Left cardiac atrium (tissue), 4 donors: ENCODE measurements at regions not wholly inside any gene's neighbourhood (a gene's known extent, or its start where the extent isn't known, plus 50 kb on each side); places are given as distances from the start of the nearest gene placed in this dataset.

Experiments used
- ATAC-seq, 2 donors: fragments of 200-7000 bp; cut with Tn5 transposase; one replicate each; pipeline ENCODE4 v1.9.1; 2020; ENCODE audit warnings: mild to moderate bottlenecking in 2 of 2, moderate library complexity in 2 of 2
- DNase-seq: peaks from one replicate; pipeline ENCODE4 v3.0.0-alpha.2; 2020
- intact Hi-C, 2 donors: fragments of 100-400 bp; cut with DNase I; formaldehyde crosslinking; loops; one replicate each; pipeline versions ENCODE4 v1.14.1 to v1.15.1; 2022 to 2023
- donor health status: DM: no; HTN: yes; CAD: no.
- donor health status: DM: no; HTN: yes; CAD: no; lungs with severe emphysema.
- donor health status: DM: yes; HTN: yes; CAD: no.
- donor health status: Dilated cardiomyopathy.

DNA sequence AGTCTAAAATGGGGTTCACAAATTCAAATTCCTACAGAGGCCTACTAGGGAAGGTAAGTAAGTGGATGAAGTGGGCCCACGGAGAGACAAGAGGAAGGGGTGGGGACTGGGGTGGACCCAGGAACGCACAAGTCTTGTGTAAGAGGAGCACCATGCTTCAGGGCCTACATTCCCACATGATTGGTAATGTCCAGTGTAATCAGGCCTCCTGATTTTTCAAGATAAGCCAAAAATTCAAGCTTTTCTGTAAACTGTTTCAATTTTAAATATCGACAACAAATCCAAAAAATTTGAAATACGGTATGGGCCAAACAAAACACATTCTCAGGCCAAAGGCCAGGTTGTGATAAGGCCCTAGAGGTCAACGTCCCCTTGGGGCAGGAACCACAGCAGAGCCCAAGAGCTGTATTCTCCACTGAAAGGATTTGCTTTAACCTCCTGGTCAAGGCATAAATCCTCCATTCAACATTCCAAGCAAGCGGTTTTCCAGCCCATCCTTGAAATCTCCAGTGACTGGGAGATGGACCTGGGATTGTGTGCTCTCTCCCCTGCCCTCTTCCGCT lies 116.4 kb downstream of the TRIM29 start:
- ATAC-seq = no peak
- no peak for DNase-seq
- intact Hi-C loops = no loop called here

DNA sequence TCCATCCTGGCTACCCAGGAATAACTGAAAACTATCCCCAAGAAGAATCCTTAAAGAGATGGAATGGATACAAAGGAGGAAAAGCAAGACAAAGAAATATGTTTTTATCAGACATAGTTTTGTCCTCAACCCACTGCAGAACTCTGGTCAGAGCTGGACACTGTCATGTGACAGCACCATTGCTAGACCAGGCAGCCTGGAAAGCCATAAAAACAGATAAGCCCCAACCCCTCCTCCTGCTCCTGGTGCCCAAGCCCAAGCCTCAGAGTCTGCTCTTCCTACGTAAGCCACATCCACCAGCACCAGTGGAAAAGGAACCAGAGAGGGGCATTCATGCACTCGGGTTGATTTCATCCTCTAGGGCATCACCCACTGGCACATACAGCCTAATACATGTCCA lies 116.9 kb downstream of the TRIM29 start:
- no peak for DNase-seq

DNA sequence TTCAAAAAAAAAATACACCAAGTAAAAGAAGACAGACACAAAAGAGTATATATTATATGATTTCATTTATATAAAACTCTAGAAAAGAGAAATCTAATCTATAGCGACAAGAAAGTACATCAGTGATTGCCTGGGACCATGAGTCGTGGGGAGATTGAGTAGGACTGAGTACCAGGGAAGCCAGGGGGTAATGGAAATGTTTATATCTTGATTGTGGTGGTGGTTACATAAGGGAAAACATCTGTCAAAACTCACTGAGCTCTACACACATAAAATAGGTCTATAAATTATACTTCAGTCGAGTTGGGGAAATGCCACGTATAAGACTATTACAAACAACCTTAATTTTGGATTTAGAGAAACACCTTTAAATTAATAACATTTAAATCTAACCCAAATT lies 117.4 kb downstream of the TRIM29 start:
- intact Hi-C loops = no loop called here
- DNase-seq (no peak), ATAC-seq (no peak)

More for the DNA sequence above, 116.9 kb downstream of the TRIM29 start:
- ATAC-seq = no peak
- intact Hi-C loops = no loop called here

DNA sequence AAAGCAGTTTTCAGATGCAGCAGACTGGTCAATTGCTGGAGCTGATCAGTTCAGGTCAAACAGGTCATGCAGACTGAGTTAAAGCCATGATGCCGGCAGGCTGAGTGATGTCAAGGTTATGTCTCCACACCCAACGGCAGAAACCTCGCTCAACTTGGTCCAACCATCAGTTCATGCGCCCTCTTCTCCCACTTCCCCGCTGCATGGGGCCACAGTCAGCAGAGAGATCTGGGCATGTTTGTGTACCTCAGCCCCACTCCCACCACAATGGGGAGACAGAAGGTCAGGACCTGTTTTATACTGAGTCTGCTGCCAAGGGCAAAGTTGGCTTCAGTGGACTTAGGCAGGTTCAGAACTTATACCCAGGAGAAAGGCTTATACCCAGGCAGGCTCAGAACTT lies 118.7 kb downstream of the TRIM29 start:
- DNase-seq = no peak
- no peak for ATAC-seq
- intact Hi-C loops = loop anchor here in 1 of 2 donors (10.0 kb wide), 1 partner anchor 354 kb away; no protein-coding TSS in a partner anchor

DNA sequence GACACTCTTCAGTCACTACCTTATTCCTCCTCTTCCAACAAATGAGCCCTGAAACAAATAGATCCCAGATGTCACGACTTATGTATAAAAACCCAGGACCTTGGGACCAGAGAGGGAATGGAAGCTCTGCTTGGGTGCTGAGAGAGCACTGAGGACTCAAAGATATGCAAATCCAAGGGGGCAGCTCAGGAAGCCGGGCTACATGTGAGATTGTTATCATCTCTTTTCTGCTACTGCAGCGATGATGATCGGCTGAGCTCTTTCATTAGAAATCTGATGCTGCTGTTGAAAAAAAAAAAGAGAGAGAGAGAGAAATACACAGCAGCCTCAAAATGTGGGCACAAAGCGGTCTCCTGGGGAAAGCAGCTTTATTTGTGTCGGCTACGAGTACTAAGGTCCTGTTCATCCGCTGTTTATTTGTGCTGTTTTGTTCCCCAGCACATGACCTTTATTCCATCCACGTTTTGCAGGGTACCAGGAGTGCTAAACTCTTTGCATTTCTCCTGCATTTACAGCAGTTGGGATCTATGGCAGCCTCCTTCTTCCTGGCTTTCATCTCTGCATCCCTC lies 120.2 kb downstream of the TRIM29 start:
- ATAC-seq = no peak
- no peak for DNase-seq
- intact Hi-C loops = loop anchor here in 1 of 2 donors (10.0 kb wide), 1 partner anchor 353 kb away; no protein-coding TSS in a partner anchor

DNA sequence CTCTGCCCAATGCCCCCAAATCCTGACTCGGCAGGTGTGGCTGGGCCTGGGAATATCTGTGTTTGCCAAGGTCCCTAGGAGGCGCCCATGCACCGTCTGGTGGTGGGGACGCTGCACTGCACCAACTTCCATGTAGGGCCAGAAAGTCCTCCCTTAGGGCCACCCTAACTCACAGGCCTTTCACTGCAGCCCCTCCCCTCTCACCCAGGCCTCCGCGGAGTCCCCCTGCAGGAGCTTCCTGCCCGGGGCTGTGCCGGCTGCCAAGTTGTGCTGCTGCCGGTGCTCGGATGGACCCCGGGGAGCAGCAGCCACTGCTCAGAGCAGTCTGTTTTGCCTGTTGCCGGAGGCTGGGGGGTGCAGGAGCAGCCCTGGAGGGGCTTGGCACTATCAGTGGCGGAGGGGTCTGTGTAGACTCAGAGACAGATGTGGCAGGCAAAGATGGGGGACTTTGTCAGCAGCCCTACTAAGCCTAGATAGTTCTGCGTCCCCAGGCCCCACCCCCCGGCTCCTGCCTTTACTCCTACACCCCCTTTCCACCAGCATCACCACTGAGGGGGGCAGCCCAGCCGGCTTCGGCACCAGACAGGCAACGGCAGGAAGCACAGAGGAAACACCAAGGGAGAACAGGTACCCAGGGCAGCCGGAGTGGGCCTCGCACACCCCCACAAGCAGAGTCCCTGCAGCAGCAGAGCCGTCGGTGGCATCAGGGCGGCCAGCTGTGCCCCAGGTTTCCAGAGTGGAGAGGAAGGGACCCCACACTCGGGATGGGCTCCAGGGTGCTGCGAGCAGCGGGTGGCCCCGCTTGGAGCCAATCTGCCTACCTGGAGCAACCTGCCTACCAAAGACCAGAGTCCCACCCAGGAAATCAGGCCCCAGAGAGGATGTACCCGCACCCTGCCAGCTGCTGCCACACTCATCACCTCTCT lies 124.3 kb downstream of the TRIM29 start:
- ATAC-seq = peak; percentile 76 to 89
- DNase-seq = peak; percentile 39

DNA sequence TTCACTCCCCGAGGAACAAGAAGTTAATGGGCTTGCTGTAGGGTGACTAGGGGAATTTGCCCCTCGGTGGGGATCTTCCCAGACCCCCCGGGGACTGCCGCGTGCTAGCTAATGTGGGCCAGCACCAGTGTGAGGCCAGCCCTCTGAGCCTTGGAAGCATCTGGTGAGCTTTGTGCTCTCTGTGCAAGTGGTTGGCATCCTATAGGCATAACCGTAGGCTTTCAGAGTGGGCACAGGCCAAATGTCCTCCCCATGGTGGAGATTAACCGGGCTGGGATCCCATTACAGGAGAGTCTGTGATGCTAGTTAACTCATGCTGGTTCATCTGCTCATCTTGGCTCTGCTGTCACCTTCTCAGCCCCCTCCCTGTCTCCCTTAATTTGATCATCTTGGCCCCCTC lies 125.7 kb downstream of the TRIM29 start:
- ATAC-seq (no peak), DNase-seq (no peak)
- intact Hi-C loops = loop anchor here (5.0 to 10.0 kb wide), 2 partner anchors 345 to 347 kb away; no protein-coding TSS in a partner anchor

More for the DNA sequence above, 124.3 kb downstream of the TRIM29 start:
- intact Hi-C loops = loop anchor here (5.0 to 10.0 kb wide), 2 partner anchors 346 to 349 kb away; no protein-coding TSS in a partner anchor

DNA sequence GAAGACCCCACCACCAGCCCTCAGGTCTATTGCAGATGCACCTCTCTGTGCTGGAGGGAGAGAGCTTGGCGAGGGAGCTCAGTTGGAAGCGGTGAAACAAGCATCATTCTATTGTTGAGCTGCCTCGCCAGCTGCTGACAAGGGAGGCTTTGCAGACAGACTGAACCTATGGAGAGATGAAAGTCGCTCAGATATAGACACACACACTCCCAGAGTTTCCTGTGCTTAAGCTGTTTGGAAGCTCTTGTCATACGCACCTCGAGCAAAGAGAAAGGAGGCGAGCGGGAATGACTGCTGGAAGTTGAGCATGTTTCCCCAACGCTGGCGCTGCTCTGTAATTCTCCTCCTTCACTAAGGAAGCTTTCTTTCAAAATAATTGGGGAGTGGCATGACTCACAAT lies 126.1 kb downstream of the TRIM29 start:
- no peak for ATAC-seq
- DNase-seq = no peak
- intact Hi-C loops = loop anchor here (5.0 to 10.0 kb wide), 2 partner anchors 345 to 347 kb away; no protein-coding TSS in a partner anchor

DNA sequence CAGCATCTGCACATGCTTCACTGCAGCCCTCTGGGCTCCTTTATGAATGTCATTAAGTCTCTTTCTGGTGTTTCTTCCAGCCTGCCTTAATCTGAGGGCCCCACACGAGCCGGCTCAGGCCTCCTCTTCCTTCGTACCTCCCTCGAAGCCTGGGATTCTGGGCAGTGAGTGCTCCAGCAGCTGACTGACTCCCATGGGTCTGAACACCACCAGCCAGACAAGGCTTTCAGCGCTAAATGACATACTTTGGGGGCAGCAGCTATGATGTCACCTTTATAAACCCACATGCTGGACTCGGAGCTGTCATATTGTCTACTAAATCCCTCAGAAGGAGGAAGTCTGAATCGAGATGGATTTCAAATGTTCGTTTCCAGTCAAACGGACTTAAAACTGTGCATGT lies 127.1 kb downstream of the TRIM29 start:
- DNase-seq = no peak
- no peak for ATAC-seq
- intact Hi-C loops = loop anchor here (5.0 to 10.0 kb wide), 2 partner anchors 343 to 346 kb away; no protein-coding TSS in a partner anchor

DNA sequence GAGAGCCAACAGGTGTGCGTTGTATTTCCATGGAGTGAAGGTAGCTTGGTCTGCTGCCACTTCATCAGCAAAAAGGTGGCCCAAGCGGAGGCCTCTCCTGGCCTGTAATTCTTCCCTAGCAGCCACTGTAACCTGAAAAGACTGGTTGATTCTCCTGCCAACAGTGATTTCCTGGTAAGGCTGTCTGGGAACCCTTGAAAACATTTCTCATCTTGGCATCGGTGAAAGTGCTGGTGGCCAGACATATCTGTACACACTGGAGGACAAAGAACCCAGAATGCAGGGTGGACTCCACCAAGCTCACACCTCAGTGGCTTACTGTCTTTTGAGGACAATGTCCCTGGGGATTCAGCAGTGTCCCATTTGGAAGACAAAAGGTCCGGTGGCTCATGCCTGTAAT lies 128.0 kb downstream of the TRIM29 start:
- intact Hi-C loops = loop anchor here (5.0 to 10.0 kb wide), 2 partner anchors 343 to 345 kb away; no protein-coding TSS in a partner anchor
- ATAC-seq (no peak), DNase-seq (no peak)

DNA sequence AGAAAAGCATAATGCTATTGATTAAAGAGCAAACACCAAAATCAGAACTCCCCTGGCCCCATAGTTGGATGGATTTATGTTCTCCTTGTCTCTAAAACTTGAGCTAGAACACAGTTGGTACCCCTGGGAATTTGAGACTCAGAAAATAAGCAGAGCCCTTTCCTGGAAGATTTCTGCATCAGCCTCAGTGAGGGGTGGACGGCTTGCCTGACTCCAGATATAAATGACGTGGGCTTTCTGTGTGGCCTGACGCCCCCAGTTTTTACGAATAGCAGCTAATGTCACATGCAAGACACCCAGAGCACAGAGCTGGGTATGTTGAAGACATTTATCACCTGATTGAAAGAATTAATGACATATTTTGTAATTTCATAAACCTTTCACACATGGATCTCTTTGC lies 130.8 kb downstream of the TRIM29 start:
- intact Hi-C loops = no loop called here
- ATAC-seq (no peak), DNase-seq (no peak)

DNA sequence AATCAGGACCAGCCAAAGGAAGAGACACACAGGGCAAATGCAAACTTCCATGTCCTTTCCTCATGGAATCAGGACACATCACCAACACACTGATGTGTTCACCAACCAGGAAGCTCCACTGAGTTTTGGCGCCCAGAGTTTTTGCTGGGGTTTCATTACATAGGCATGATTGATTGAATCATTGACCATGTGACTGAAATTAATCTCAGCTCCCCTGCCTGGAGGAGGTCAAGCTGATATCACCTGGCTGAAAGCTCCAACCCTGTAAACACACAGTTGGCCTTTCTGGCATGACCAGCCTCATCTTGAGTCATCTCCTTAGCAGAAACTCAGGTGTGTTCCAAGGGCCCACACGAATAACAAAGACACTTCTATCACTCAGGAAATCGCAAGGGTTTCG lies 133.2 kb downstream of the TRIM29 start:
- DNase-seq = no peak
- intact Hi-C loops = no loop called here
- no peak for ATAC-seq

DNA sequence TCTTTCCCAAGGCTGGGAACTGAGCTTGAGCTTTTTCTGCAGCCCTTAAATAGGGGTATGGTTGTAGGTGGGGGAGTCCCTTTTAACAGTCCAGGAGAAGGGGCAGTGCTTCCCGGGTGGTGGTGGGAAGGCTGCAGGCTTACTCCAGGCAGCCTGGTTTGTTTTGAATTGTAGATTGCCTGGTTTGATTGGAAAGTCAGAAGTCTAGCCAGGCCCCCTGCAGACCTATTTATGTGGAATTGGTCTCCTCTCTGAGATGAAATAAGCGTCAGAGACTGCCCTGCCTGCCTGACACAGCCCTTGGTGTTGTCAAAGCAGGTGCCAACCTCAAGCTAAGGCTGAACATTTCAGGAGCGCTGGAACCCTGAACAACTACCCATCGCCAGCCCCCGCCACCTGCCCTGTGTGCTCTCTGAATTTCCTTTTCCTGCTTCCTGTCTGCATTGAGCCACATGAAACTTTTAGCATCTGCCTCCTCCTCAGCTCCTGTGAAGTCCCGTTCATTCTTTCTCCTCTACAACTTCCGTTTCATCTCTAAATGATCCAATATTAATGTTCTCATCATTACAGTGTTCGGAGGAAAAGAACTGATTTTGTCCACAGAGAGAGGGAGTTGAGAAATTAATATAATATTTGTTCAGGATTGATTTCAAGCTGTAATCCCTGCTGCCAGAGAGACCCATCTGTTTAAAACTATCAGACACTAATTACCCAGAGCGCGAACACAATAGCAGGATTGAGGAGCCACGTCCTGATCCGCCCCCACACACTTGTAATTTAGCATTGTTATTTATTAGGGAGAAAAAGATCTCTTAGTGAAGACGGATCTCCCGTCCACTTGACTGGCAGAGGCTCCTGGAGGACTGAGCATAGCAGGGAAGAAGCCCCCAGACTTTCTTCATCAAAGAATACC lies 136.5 kb downstream of the TRIM29 start:
- ATAC-seq = no peak
- intact Hi-C loops = no loop called here
- DNase-seq = no peak

DNA sequence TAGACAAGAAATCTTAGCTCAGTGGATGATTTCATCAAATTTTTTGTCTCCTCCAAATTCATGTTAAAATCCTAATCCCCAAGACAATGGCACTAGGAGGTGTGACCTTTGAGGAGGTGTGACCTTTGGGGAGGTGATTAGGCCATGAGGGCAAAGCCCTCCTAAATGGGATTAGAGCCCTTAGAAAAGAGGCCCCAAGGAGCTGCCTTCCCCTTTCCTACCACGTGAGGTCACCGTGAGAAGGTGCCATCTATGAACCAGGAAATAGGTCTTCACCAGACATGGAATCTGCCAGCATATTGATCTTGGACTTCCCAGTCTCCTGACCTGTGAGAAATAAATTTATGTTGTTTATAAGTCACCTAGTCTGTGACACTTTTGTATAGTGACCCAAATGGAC lies 138.7 kb downstream of the TRIM29 start:
- intact Hi-C loops = no loop called here
- DNase-seq = no peak

DNA sequence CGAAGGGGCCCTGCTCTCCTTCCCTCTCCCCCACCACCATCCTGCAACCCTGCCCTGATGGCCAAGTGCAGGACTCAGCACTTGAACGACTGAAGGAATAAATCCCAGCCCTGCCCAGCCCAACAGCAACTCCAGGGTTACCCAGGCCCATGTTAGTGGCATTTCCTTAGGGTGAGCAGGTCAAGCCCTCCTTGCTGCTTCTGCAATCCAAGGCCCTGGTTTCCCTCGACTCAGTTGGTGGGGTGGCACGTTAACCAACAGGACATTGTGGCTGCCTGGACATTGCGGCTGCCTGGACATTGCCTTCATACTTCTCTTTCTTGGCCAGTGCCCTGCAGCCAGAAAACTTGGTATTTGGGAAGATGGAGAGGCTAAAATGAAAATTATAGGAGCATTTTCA lies 141.4 kb downstream of the TRIM29 start:
- intact Hi-C loops = no loop called here
- ATAC-seq (no peak), DNase-seq (no peak)

More for the DNA sequence above, 138.7 kb downstream of the TRIM29 start:
- ATAC-seq = no peak

DNA sequence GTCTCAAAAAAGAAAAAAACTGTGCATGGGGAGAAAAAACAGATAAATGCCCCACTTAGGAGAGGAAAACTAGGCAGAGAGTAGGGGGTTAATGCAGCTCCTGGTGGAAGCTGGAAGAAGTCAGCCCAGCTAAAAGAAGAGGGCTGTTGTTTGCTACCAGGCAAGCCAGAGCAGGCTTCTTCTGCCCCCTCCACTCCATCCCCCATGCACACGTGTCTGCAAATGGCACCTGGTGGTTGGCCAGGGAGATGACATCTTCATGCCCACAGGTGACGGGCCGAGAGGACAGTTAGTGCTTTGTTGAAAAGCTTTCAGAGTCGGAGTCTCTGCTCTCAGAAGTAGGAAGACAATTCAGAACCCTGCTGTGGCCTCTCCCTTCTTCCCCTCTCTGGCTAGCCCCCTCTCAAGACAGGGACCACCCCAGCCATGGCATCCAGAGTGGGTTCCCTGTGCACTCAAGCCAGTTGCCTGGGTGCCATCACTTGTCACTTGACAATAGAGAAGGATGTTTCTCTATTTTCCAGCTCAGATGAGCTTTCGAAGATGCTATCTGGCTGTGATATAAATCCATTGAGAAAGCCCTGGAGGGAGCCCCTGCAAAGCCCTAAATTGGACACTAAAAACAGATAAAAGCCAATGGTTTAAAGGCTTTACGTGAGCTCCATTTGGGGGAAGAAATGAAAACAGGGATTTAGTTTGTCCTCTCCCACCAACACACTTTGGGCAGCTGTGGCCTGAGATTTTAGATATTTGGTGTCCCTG lies 142.0 kb downstream of the TRIM29 start:
- DNase-seq = no peak
- intact Hi-C loops = no loop called here
- ATAC-seq = no peak

DNA sequence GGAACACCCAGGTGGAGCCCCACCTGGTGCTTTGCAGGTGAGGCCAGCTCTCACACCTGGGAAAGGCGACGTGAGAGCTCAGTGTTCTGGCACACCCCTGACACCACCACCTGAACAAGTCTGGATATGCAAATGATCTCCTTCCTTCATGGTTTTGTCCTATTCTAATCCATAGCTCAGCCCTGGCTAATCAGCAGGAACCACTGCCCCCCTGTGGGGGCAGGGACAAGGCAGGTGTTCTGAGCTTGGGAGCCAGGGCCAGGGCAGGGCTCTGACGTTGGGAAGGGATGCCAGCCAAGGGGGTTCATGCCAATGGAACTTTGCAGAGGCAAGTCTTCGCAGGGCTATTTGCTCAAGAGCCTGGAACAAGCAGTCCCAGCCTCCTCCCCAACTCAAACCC lies 144.2 kb downstream of the TRIM29 start:
- intact Hi-C loops = no loop called here
- ATAC-seq = no peak
- DNase-seq = no peak
